Stomach (tissue), 8 donors: ENCODE measurements at regions not wholly inside any gene's neighbourhood (a gene's known extent, or its start where the extent isn't known, plus 50 kb on each side); places are given as distances from the start of the nearest gene placed in this dataset.

Source experiments
- DNase-seq, 2 donors: peaks; one replicate each; pipeline versions ENCODE4 v3.0.0 to v3.0.0-alpha.2; 2013 to 2019
- H3K27ac ChIP-seq, 5 donors: fragments of 200-600 bp in 4 of 5; sonication (generic) in 4 of 5; one replicate each; pipeline ENCODE4 v1.5.1; 2013 to 2019; ENCODE audit warnings: mild to moderate bottlenecking in 1 of 5, moderate library complexity in 1 of 5
- H3K27me3 ChIP-seq, 3 donors: fragments of 200-600 bp; sonication (generic); one replicate each; pipeline ENCODE4 v1.5.1; 2017 to 2019; ENCODE audit warnings: mixed run types in 1 of 3
- H3K36me3 ChIP-seq, 4 donors: fragments of 200-600 bp; sonication (generic); 1 replicate in 3 of 4; 2 replicates in 1 of 4; pipeline ENCODE4 v1.5.1; 2016 to 2019
- H3K4me1 ChIP-seq, 4 donors: fragments of 200-600 bp; sonication (generic); one replicate each; pipeline ENCODE4 v1.5.1; 2016 to 2019
- H3K4me3 ChIP-seq, 4 donors: fragments of 200-600 bp; sonication (generic) in 3 of 4; one replicate each; pipeline ENCODE4 v1.5.1; 2016 to 2019; ENCODE audit warnings: mild to moderate bottlenecking in 1 of 4
- H3K9me3 ChIP-seq, 4 donors: fragments of 200-600 bp; sonication (generic); one replicate each; pipeline ENCODE4 v1.5.1; 2016 to 2019
- EP300 ChIP-seq: sonication (generic); formaldehyde crosslinking; IDR thresholded peaks from one replicate; pipeline ENCODE4 v1.6.1; 2017; ENCODE audit warnings: antibody characterized with exemption
- POLR2A ChIP-seq, 4 donors: fragments of 450-650 bp; IDR thresholded peaks; one replicate each; pipeline ENCODE4 v1.6.1; 2016; ENCODE audit warnings: antibody characterized with exemption in 4 of 4, control low read depth in 2 of 4, mild to moderate bottlenecking in 1 of 4, moderate library complexity in 1 of 4
- POLR2AphosphoS5 ChIP-seq, 3 donors: sonication (generic); formaldehyde crosslinking; IDR thresholded peaks; one replicate each; pipeline ENCODE4 v1.6.1; 2016; ENCODE audit warnings: antibody characterized with exemption in 3 of 3
- WGBS, 5 donors: extraction: QIAGEN DNeasy Blood & Tissue Kit in 3 of 5; methylation state at CpG; one replicate each; pipeline versions ENCODE4 v1.1.5 to v1.1.7; 2013 to 2018; 5-methylcytosine and 5-hydroxymethylcytosine counted together
- intact Hi-C: fragments of 100-400 bp; cut with DNase I; formaldehyde crosslinking; loops from one replicate; pipeline ENCODE4 v1.15.1; 2023; ENCODE audit warnings: low total_unique reads
- TF ChIP-seq, protein P1 (sequence below), 7 experiments: fragments of 450-650 bp in 4 of 7; fragments of 200-600 bp in 3 of 7; sonication (generic) in 3 of 7; IDR thresholded peaks; one replicate each; pipeline ENCODE4 v1.5.1; 2016 to 2019; ENCODE audit warnings: antibody characterized with exemption in 7 of 7, control low read depth in 2 of 7, mild to moderate bottlenecking in 1 of 7
- donor health status: healthy with polysubstance abuse.
- donor health status: Bipolar disorder and iron deficiency.
- donor health status: healthy.

- Histone ChIP-seq H3K4me1 (no peaks in the 10 kb centered on the region), H3K9me3 (peaks cover 0 to 10% (median 7%) of the 10 kb centered on the region in 4 donors), H3K36me3 (no peaks in the 10 kb centered on the region), H3K27me3 (no peaks in the 10 kb centered on the region), H3K27ac (no peak overlapping the region), H3K4me3 (no peak overlapping the region)
- no peak for DNase-seq
- TF ChIP-seq, protein P1, sequence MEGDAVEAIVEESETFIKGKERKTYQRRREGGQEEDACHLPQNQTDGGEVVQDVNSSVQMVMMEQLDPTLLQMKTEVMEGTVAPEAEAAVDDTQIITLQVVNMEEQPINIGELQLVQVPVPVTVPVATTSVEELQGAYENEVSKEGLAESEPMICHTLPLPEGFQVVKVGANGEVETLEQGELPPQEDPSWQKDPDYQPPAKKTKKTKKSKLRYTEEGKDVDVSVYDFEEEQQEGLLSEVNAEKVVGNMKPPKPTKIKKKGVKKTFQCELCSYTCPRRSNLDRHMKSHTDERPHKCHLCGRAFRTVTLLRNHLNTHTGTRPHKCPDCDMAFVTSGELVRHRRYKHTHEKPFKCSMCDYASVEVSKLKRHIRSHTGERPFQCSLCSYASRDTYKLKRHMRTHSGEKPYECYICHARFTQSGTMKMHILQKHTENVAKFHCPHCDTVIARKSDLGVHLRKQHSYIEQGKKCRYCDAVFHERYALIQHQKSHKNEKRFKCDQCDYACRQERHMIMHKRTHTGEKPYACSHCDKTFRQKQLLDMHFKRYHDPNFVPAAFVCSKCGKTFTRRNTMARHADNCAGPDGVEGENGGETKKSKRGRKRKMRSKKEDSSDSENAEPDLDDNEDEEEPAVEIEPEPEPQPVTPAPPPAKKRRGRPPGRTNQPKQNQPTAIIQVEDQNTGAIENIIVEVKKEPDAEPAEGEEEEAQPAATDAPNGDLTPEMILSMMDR (IDR thresholded peaks at IDR 0.05): no peak
- no peak for TF ChIP-seq POLR2A (IDR thresholded peaks at IDR 0.05)
- TF ChIP-seq POLR2AphosphoS5 (IDR thresholded peaks at IDR 0.05): no peak
- TF ChIP-seq EP300: no peak
- intact Hi-C loops: no loop called here
- WGBS, 5 donors: 62 to 73% (median 67%) methylated on average over 5 of the region's 5 CpGs
Measured at GRCh38 chr12:107254258-107254856, 161.0 kb upstream of the CRY1 start.

- intact Hi-C loops: no loop called here
- WGBS, 5 donors: 71 to 88% (median 84%) methylated on average over 3 of the region's 3 CpGs
- H3K9me3 ChIP-seq: peaks cover 0 to 14% (median 7%) of the 10 kb centered on the region in 4 donors
- no peak overlapping the region for H3K27ac ChIP-seq
- H3K27me3 ChIP-seq: no peaks in the 10 kb centered on the region
- no peaks in the 10 kb centered on the region for H3K36me3 ChIP-seq
- DNase-seq: no peak
- TF ChIP-seq EP300 (no peak), POLR2A (IDR thresholded peaks at IDR 0.05) (no peak), POLR2AphosphoS5 (IDR thresholded peaks at IDR 0.05) (no peak)
- TF ChIP-seq, protein P1 (IDR thresholded peaks at IDR 0.05): no peak
- H3K4me3 ChIP-seq: no peak overlapping the region
- H3K4me1 ChIP-seq: no peaks in the 10 kb centered on the region
Measured at GRCh38 chr12:107258780-107259179, 165.4 kb upstream of the CRY1 start.

GRCh38 chr12:107263980-107264379, 170.6 kb upstream of the CRY1 start:
- Histone ChIP-seq H3K36me3 (no peaks in the 10 kb centered on the region), H3K9me3 (peaks cover 0 to 4% (median 0%) of the 10 kb centered on the region in 4 donors), H3K27ac (no peak overlapping the region), H3K27me3 (no peaks in the 10 kb centered on the region), H3K4me1 (no peaks in the 10 kb centered on the region), H3K4me3 (no peak overlapping the region)
- DNase-seq: no peak
- TF ChIP-seq, protein P1 (IDR thresholded peaks at IDR 0.05): no peak
- no peak for TF ChIP-seq POLR2AphosphoS5 (IDR thresholded peaks at IDR 0.05)
- TF ChIP-seq POLR2A (IDR thresholded peaks at IDR 0.05): no peak
- no peak for TF ChIP-seq EP300
- intact Hi-C loops: no loop called here

DNA sequence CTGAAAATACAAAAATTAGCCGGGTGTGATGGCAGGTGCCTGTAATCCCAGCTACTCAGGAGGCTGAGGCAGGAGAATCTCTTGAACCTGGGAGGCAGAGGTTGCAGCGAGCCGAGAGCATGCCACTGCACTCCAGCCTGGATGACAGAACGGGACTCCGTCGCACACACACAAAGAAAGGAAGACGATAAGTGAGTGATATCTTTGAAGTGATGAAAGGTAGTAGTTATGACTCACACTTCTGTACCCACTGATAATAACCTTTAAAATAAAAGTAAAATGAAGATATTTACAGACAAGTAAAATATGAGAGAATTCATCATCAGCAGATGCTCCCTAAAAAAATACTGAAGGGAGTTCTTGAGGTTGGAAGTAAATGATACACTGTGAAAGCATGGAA, 171.3 kb upstream of the CRY1 start:
- intact Hi-C loops: no loop called here
- no peaks in the 10 kb centered on the region for H3K27me3 ChIP-seq
- H3K4me3 ChIP-seq: no peak overlapping the region
- H3K36me3 ChIP-seq: no peaks in the 10 kb centered on the region
- no peaks in the 10 kb centered on the region for H3K4me1 ChIP-seq
- DNase-seq: no peak
- 74 to 93% (median 90%) methylated on average over 7 of the region's 7 CpGs for WGBS, 5 donors
- peaks cover 0 to 4% (median 0%) of the 10 kb centered on the region in 4 donors for H3K9me3 ChIP-seq
- no peak overlapping the region for H3K27ac ChIP-seq
- TF ChIP-seq EP300 (no peak), POLR2A (IDR thresholded peaks at IDR 0.05) (no peak), POLR2AphosphoS5 (IDR thresholded peaks at IDR 0.05) (no peak)
- TF ChIP-seq, protein P1 (IDR thresholded peaks at IDR 0.05): no peak
